ENCODE measurements at regions not wholly inside any gene's neighbourhood (a gene's known extent, or its start where the extent isn't known, plus 50 kb on each side); places are given as distances from the start of the nearest gene placed in this dataset.
"Not testable (repeated sequence)": the region's sequence is repeated elsewhere in the genome, so short reads cannot be mapped to it uniquely, and the experiment has no call there.

- TF ChIP-seq REST (IDR thresholded peaks at IDR 0.05; ENCODE audit: borderline replicate concordance); CTCF (IDR thresholded peaks at IDR 0.05; ENCODE audit: poor library complexity, severe bottlenecking); EZH2 (IDR thresholded peaks at IDR 0.05; ENCODE audit: borderline replicate concordance, insufficient read depth, low read length, poor library complexity, severe bottlenecking); POLR2AphosphoS5 (IDR thresholded peaks at IDR 0.05); TAF1 (IDR thresholded peaks at IDR 0.05; ENCODE audit: low read depth): not testable (repeated sequence)
These were observed 964.6 kb upstream of the CITED2 start for GRCh38 chr6:140339084-140339483.

Measured in neural cell (in vitro differentiated cells).